ENCODE measurements at regions not wholly inside any gene's neighbourhood (a gene's known extent, or its start where the extent isn't known, plus 50 kb on each side); places are given as distances from the start of the nearest gene placed in this dataset.
"Not testable (repeated sequence)": the region's sequence is repeated elsewhere in the genome, so short reads cannot be mapped to it uniquely, and the experiment has no call there.

GRCh38 chr1:73218995-73219546, 936.7 kb upstream of the NEGR1 start:
- H3K36me3 Mint-ChIP-seq (ENCODE audit: unreplicated experiment) = peaks cover 8% of the 10 kb centered on the region
- no peak for DNase-seq
- H3K4me1 Mint-ChIP-seq (ENCODE audit: low read depth, unreplicated experiment) = no peaks in the 10 kb centered on the region
- H3K4me3 Mint-ChIP-seq (ENCODE audit: unreplicated experiment) = no peak overlapping the region
- no peaks in the 10 kb centered on the region for H3K27me3 Mint-ChIP-seq (ENCODE audit: unreplicated experiment)
- no peaks in the 10 kb centered on the region for H3K9me3 Mint-ChIP-seq (ENCODE audit: unreplicated experiment)
- TF ChIP-seq CTCF (IDR thresholded peaks at IDR 0.05; ENCODE audit: partially characterized antibody, unreplicated experiment) = no peak
- no peak overlapping the region for H3K27ac Mint-ChIP-seq (ENCODE audit: unreplicated experiment)

- H3K36me3 Mint-ChIP-seq (ENCODE audit: unreplicated experiment) = no peaks in the 10 kb centered on the region
- DNase-seq = no peak
- no peak overlapping the region for H3K4me3 Mint-ChIP-seq (ENCODE audit: unreplicated experiment)
- H3K27ac Mint-ChIP-seq (ENCODE audit: unreplicated experiment) = no peak overlapping the region
- no peak for TF ChIP-seq CTCF (IDR thresholded peaks at IDR 0.05; ENCODE audit: partially characterized antibody, unreplicated experiment)
- H3K27me3 Mint-ChIP-seq (ENCODE audit: unreplicated experiment) = no peaks in the 10 kb centered on the region
- no peaks in the 10 kb centered on the region for H3K4me1 Mint-ChIP-seq (ENCODE audit: low read depth, unreplicated experiment)
- H3K9me3 Mint-ChIP-seq (ENCODE audit: unreplicated experiment) = no peaks in the 10 kb centered on the region
These were observed 923.1 kb upstream of the NEGR1 start for GRCh38 chr1:73205294-73205973.

GRCh38 chr1:73197972-73198371, 915.6 kb upstream of the NEGR1 start:
- Mint-ChIP-seq H3K9me3 (ENCODE audit: unreplicated experiment) (no peaks in the 10 kb centered on the region), H3K27me3 (ENCODE audit: unreplicated experiment) (no peaks in the 10 kb centered on the region), H3K27ac (ENCODE audit: unreplicated experiment) (no peak overlapping the region), H3K36me3 (ENCODE audit: unreplicated experiment) (no peaks in the 10 kb centered on the region), H3K4me3 (ENCODE audit: unreplicated experiment) (no peak overlapping the region), H3K4me1 (ENCODE audit: low read depth, unreplicated experiment) (no peaks in the 10 kb centered on the region)
- no peak for TF ChIP-seq CTCF (IDR thresholded peaks at IDR 0.05; ENCODE audit: partially characterized antibody, unreplicated experiment)
- DNase-seq = no peak

GRCh38 chr1:73194965-73195364, 912.6 kb upstream of the NEGR1 start:
- Mint-ChIP-seq H3K4me1 (ENCODE audit: low read depth, unreplicated experiment) (no peaks in the 10 kb centered on the region), H3K4me3 (ENCODE audit: unreplicated experiment) (no peak overlapping the region), H3K27ac (ENCODE audit: unreplicated experiment) (no peak overlapping the region), H3K27me3 (ENCODE audit: unreplicated experiment) (no peaks in the 10 kb centered on the region), H3K36me3 (ENCODE audit: unreplicated experiment) (no peaks in the 10 kb centered on the region), H3K9me3 (ENCODE audit: unreplicated experiment) (no peaks in the 10 kb centered on the region)
- no peak for DNase-seq
- no peak for TF ChIP-seq CTCF (IDR thresholded peaks at IDR 0.05; ENCODE audit: partially characterized antibody, unreplicated experiment)

- not testable (repeated sequence) for H3K4me1 Mint-ChIP-seq (ENCODE audit: low read depth, unreplicated experiment); H3K27ac Mint-ChIP-seq (ENCODE audit: unreplicated experiment); H3K9me3 Mint-ChIP-seq (ENCODE audit: unreplicated experiment); DNase-seq; H3K36me3 Mint-ChIP-seq (ENCODE audit: unreplicated experiment); H3K4me3 Mint-ChIP-seq (ENCODE audit: unreplicated experiment); H3K27me3 Mint-ChIP-seq (ENCODE audit: unreplicated experiment)
These were observed 901.2 kb upstream of the NEGR1 start for GRCh38 chr1:73183581-73183980.

Measured in glutamatergic neuron (in vitro differentiated cells).